KOPT-K1 (cell line): ENCODE measurements at regions not wholly inside any gene's neighbourhood (a gene's known extent, or its start where the extent isn't known, plus 50 kb on each side); places are given as distances from the start of the nearest gene placed in this dataset.

ENCODE experiments used
- H3K27ac ChIP-seq: fragments of 200-600 bp; sonication (generic); 2 replicates; pipeline ENCODE4 v1.5.1; 2016; ENCODE audit warnings: antibody characterized with exemption, mild to moderate bottlenecking, low read depth, low read length; ENCODE audit not compliant: poor library complexity, severe bottlenecking
- H3K36me3 ChIP-seq: fragments of 200-600 bp; sonication (generic); 2 replicates; pipeline ENCODE4 v1.5.1; 2017; ENCODE audit warnings: antibody characterized with exemption, mild to moderate bottlenecking, low read length, moderate library complexity; ENCODE audit not compliant: insufficient read depth
- H3K9me3 ChIP-seq: fragments of 200-600 bp; sonication (generic); 2 replicates; pipeline ENCODE4 v1.5.1; 2017; ENCODE audit warnings: antibody characterized with exemption, low read length, mild to moderate bottlenecking; ENCODE audit not compliant: insufficient read depth, poor library complexity, severe bottlenecking

DNA sequence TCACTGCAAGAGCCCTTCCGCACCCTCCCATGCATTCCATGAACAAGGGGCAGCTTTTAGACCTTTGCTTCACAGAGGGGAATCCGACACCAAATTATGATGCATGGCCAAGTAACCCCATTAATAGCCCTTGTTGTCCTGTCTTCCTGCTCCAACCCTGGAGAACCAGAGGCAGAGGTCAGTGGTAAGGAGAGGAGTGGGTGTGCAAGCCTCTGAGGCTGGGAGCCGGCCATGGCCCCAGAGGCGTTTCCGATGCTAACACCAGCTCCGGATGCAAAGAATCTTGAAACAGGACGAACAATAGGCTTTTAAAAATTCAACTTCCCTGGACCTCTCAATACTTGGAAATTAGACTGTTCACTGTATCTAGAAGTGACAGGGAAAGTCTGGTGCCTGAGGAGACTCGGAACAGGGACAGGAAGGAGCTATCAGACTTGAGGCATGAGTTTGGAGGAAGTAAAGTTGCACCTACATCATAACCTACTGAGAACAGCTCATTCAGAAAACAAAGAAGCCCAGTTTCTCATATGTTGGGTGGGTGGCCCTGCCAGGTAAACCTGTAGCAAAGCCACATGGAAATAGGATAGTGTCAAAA, 101.2 kb upstream of the ERG start:
- Histone ChIP-seq H3K27ac (no peak overlapping the region), H3K9me3 (no peaks in the 10 kb centered on the region), H3K36me3 (no peaks in the 10 kb centered on the region)

DNA sequence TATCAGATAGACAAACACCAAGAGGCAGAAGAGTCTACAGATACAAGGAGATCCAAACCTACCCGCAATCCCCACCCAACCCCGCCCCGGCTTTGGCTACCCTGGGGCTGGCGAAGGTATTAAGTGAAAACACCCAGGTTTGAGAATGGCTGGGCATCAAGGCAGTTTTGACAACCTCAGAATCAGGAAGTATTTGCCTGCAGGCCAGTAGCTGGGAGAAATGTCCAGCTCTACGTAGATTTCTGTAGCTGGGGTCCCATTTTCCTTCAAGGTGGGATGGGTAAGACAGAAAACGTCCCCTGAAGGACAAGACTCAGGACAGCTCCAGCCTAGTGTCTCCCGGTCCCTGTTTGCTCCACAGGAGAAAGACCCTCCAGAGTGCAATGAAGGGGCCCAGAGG, 101.8 kb upstream of the ERG start:
- no peak overlapping the region for H3K27ac ChIP-seq
- H3K36me3 ChIP-seq, result no peaks in the 10 kb centered on the region
- H3K9me3 ChIP-seq, result no peaks in the 10 kb centered on the region

DNA sequence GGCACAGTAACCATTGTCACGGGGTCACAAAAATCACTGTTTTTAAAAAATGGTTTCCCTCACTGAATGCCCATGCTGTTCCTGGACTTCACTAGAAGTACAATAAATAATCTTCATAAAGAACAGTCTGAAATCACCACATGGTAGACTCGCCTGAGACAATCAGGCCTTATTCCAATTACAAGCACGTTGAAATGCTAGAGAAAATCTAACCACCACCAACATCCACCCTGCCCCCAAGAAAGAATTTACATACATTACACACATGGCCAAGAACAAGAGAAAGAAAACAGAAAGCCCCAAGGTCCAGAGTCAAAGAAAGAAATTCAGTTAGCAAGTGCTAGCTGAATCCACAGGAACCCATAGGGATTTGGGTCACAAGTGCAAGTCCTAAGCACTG, 107.0 kb upstream of the ERG start:
- H3K36me3 ChIP-seq, result no peaks in the 10 kb centered on the region
- H3K27ac ChIP-seq, result no peak overlapping the region
- H3K9me3 ChIP-seq, result no peaks in the 10 kb centered on the region

DNA sequence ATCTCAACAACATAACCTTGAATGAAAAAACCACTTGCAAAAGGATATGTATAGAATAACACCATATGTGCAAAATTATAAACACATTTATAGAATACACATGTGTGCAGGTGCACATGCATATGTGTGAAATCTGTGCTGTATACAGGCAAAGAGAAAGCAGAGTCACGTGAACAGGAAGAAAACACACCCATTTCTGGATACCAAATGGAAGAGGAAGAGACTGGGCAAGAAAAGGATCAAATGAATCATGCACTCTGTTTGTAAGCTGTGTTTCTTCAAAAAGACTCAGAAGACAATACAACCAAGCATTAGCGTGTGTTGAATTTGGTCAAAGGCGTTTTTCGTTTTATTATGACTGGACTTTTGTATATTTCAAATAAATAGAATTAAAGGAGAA, 111.3 kb upstream of the ERG start:
- Histone ChIP-seq H3K9me3 (no peaks in the 10 kb centered on the region), H3K36me3 (no peaks in the 10 kb centered on the region), H3K27ac (no peak overlapping the region)

DNA sequence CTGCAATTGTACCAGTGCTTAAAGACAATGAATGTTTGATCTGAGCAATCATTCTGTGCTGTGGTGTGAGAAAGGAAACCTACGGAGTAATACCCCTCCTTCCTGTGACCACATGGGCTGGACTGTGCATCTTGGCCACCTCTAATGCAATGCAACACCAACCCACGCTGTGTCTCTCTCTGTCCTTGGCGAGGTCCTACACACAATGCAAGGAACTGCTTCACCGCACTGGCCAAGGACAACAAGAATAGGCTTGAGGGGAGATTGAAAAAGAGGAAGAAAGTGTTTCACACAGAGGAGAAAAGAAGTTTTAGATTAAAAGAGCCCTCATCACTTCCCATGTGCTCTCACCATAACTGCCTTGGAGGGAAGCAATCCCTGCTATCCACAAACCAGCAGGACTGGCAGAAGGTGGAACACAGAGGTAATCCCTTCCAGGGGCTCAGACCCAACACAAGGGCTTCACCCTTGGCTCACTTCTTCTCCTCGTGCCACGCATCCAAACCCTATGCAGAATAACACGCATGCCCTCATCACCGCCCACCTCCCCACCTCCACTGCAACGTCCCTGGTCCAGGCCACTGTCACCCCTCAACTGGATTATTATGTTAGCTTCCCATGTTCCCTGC, 112.5 kb upstream of the ERG start:
- Histone ChIP-seq H3K36me3 (no peaks in the 10 kb centered on the region), H3K9me3 (no peaks in the 10 kb centered on the region), H3K27ac (no peak overlapping the region)

DNA sequence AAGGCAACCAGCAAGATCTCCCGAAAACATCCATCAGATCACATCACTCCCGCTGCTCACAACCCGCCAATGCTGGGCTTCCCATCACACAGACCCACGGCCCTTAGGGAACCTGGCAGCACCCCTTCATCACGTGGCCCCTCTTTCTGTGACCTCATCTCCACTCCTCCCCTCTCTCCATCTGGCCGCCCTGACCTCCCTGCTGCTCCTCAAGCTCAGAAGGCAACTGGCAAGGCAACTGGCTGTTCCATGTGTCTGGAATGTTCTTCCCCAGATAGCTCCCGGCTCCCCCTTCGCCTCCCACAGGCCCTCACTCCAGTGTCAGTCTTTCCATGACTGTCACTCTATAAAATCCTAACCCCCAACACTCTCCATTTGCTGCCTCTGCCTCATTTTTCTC, 113.0 kb upstream of the ERG start:
- Histone ChIP-seq H3K9me3 (no peaks in the 10 kb centered on the region), H3K36me3 (no peaks in the 10 kb centered on the region), H3K27ac (no peak overlapping the region)

DNA sequence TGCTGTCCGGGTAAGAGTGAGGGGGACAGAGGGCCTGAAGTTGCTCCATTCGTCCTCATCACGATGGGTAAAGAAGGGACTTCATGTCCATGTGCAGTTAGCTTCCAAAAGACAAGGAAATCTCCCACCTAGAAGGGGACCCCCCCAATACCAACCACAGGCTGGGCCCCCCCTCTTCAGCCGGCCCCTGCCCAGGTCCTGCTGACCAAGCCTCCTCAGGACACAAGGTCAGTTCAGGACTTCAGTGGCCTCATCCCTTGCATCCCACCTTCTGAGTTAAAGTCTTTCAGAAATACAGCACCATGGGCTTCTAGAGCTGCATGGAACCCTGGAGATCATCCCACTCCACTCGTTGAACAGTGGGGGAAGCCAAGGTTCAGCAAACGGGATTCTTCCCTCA, 115.4 kb upstream of the ERG start:
- Histone ChIP-seq H3K27ac (no peak overlapping the region), H3K9me3 (no peaks in the 10 kb centered on the region), H3K36me3 (no peaks in the 10 kb centered on the region)

DNA sequence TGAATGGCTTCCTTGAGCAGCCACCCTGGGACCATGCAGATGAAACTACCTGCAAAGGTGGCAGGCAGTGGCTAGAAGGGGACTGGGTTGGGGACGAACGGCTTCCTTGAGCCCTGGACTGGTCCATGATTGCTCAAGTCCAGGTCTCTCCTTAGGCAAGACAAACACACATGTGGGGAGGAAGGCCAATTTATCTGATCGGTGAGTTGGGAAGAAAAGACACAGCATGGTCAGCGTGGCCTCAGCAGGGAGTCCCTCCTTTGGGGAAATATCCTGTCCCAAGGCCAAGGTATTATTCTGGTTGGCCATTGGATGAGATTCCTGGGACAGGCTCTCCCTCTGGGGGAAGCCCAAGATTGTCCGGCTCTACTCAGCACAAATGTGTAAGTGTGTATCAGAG, 116.3 kb upstream of the ERG start:
- Histone ChIP-seq H3K27ac (no peak overlapping the region), H3K9me3 (no peaks in the 10 kb centered on the region), H3K36me3 (no peaks in the 10 kb centered on the region)

DNA sequence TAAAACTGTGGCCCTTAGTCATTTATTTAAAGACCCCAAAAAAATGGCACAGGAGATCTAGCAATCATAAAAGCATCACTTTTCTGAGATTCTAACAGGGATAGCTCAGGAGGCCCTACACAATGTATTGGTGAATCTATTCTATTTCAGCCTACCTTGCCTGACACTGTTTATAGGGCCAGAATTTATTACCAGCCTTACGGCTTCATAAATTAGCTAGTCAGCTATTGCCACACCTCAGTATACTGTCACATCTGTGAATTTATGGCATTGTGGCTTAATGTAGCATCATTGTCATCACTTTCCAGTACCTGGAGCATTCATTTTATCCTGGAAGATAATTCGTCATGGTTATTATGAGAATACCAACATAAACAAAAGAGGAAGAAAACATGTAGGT, 121.2 kb upstream of the ERG start:
- Histone ChIP-seq H3K9me3 (no peaks in the 10 kb centered on the region), H3K36me3 (no peaks in the 10 kb centered on the region), H3K27ac (no peak overlapping the region)

DNA sequence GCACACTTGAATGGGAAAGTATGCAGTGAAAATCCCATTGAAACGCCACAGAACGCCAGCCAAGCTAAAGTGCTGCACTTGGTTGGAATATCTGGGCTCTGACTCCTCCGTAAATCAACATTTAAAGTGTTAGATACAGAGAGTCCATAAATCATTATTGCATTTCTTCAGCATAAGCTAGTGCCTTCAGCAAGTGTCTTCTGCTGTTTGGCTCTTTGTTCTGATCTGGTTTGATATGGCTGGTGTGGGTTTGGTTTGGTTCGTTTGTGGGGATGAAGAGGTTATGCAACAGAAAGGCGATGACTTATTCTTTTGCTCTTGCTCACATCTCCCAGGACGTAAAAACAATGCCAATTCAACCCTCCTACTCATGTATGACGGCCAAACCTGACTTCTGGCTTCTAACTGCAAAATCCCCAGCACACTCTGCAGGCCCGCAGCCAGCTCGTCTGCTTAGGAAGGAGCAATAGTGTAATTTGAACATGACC, 121.8 kb upstream of the ERG start:
- H3K36me3 ChIP-seq, result no peaks in the 10 kb centered on the region
- no peak overlapping the region for H3K27ac ChIP-seq
- no peaks in the 10 kb centered on the region for H3K9me3 ChIP-seq

DNA sequence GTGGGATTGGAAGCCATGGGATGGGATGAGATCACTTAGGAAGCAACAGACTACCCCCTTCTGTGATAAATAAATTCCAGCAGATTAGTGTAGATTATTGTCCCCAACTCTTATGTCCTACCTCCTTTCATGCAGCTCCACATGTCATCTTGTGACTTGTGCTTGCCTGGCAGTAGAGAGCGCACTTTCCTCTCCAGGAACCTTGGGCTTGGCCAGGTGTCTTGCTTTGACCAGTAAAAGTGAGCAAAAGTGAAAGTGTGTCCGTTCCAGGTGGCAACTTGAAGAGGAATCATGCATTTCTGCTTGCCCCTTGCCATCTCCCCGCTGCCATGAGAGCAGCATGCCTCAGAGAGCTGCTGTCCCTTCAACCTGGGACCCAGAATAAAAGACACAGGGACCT, 122.9 kb upstream of the ERG start:
- no peaks in the 10 kb centered on the region for H3K36me3 ChIP-seq
- no peaks in the 10 kb centered on the region for H3K9me3 ChIP-seq
- H3K27ac ChIP-seq, result no peak overlapping the region

DNA sequence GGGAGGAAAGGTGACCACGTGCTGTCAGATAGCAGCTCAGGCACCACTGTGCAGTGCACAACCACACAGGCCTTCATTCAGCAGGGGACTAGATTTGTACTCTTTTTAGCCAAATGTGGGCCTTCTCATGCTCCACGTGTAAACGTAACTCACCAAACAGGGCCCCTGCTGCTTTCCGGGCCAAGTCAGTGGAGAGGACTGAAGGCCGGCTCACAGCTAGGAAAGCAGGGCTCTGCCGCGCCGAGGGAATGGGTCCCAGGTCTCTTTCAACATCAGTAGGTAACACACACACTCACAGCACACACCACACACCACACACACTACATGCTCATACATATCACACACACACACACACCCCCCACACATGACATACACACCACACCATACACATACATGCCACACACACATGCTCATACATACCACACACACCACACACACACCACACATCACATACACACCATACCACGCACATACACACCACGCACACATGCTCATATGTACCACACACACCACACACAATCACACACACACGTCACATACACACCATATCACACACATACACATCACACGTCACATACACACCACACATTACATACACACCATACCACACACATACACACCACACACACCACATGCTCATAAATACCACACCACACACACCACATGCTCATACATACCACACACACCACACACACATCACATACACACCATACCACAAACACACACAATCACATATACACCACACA, 124.0 kb upstream of the ERG start:
- H3K27ac ChIP-seq, result no peak overlapping the region
- H3K9me3 ChIP-seq, result no peaks in the 10 kb centered on the region
- H3K36me3 ChIP-seq, result no peaks in the 10 kb centered on the region

DNA sequence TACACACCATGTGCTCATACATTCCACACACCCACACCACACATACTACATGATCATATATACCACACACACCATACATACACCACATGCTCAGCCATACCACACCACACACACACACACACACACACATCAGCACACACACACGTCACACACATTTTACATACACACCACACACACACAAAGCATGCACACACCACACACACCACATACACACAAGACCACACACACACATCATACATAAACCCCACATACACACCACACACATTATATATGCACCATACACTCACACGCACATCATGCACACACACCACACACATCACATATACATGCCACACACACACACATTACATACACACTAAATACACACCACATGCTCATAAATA, 124.5 kb upstream of the ERG start:
- no peaks in the 10 kb centered on the region for H3K36me3 ChIP-seq
- H3K27ac ChIP-seq, result no peak overlapping the region
- H3K9me3 ChIP-seq, result no peaks in the 10 kb centered on the region

DNA sequence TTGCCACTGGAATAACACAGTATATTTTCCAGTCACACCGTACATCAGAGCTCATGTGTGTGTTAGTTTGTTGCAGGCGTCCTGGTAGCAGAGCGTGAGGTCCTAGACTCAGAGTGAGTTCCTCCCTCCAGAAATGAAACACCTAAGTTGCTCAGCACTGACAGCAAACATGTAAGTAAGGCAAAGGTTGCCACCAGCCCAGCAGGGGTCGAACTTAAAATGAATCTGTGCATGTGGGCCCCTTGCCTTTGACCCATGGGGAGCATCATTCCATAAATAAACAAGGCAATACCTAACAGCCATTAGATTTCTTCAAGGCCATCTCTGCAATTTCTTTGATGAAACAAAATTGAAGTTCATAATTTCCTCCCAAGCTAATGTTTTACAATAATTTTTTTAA, 125.3 kb upstream of the ERG start:
- H3K36me3 ChIP-seq, result no peaks in the 10 kb centered on the region
- H3K9me3 ChIP-seq, result no peaks in the 10 kb centered on the region
- H3K27ac ChIP-seq, result no peak overlapping the region

DNA sequence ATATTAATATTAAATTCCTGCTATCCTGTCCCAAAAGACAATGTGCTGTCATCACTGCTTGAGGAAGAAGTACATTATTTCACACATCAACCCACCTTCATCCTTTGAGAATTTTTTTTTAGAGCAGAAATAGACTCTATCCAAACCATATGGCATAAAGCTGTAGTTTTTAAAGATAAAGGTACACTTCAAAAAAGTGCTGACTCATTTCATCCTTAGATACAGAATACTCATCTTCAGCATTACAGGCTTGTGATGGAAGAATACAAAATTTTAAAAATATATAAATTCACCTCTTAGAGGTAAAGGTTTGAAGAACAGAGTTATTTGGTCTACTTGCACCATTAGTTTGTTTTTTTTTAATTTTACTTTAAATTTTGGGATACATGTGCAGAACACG, 126.7 kb upstream of the ERG start:
- peaks cover 9% of the 10 kb centered on the region for H3K9me3 ChIP-seq
- H3K27ac ChIP-seq, result no peak overlapping the region
- H3K36me3 ChIP-seq, result no peaks in the 10 kb centered on the region

DNA sequence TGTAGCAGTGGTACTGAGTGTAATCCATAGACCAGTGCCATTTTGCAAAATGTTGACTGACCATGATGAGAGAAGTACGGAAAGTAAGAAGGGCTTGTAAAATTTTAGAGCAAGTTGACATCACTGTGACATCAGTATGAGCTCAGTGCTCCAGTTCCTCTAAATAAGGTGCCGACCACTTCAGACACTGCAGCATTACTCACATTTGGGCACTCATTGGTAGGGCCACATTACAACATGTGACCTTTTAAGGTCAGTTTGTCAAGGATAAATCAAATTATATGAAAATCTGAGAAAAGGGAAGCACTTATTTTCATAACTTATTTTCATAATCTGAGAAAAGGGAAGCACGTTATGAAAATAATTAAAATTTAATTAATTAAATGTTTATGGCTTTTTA, 128.0 kb upstream of the ERG start:
- peaks cover 11% of the 10 kb centered on the region for H3K9me3 ChIP-seq
- no peak overlapping the region for H3K27ac ChIP-seq
- H3K36me3 ChIP-seq, result no peaks in the 10 kb centered on the region
